ENCODE measurements at regions not wholly inside any gene's neighbourhood (a gene's known extent, or its start where the extent isn't known, plus 50 kb on each side); places are given as distances from the start of the nearest gene placed in this dataset.
"Not testable (repeated sequence)": the region's sequence is repeated elsewhere in the genome, so short reads cannot be mapped to it uniquely, and the experiment has no call there.

- H3K27me3 Mint-ChIP-seq; intact Hi-C loops (cut with micrococcal nuclease); H3K27me3 ChIP-seq (ENCODE audit: control insufficient read depth in 2 of 2, insufficient read depth in 2 of 2, low read length in 2 of 2); H3K36me3 ChIP-seq (ENCODE audit: control insufficient read depth in 2 of 3, insufficient read depth in 3 of 3, low read length in 3 of 3); H3K4me1 ChIP-seq (ENCODE audit: control insufficient read depth in 2 of 2, insufficient read depth in 2 of 2, low read length in 2 of 2); CTCF ChIA-PET; H3K36me3 Mint-ChIP-seq; ATAC-seq; POLR2A ChIA-PET; H3K9me3 ChIP-seq (ENCODE audit: control insufficient read depth in 2 of 3, low read length in 3 of 3); H3K4me3 ChIP-seq (ENCODE audit: low read length); H3K9me3 Mint-ChIP-seq; H3K27ac ChIP-seq (ENCODE audit: low read depth, low read length): not testable (repeated sequence)
- peak overlapping the region in 9 of 10 donors; percentile 18 to 80 (median 60) for H3K4me3 Mint-ChIP-seq
- DNase-seq = peak in 4 of 9 donors; percentile 6 to 21 (median 12)
- H3K27ac Mint-ChIP-seq = peak overlapping the region; percentile 1 to 86 (median 71)
- H3K4me1 Mint-ChIP-seq = peaks cover 20 to 39% (median 32%) of the 10 kb centered on the region in 7 donors
Measured at GRCh38 chr18:14606546-14606945, 63.1 kb upstream of the POTEC start.

GRCh38 chr18:14607360-14607759, 64.0 kb upstream of the POTEC start:
- H3K27me3 Mint-ChIP-seq; POLR2A ChIA-PET; H3K36me3 Mint-ChIP-seq; H3K9me3 ChIP-seq (ENCODE audit: control insufficient read depth in 2 of 3, low read length in 3 of 3); H3K27me3 ChIP-seq (ENCODE audit: control insufficient read depth in 2 of 2, insufficient read depth in 2 of 2, low read length in 2 of 2); intact Hi-C loops (cut with micrococcal nuclease); H3K4me3 ChIP-seq (ENCODE audit: low read length); H3K9me3 Mint-ChIP-seq; H3K36me3 ChIP-seq (ENCODE audit: control insufficient read depth in 2 of 3, insufficient read depth in 3 of 3, low read length in 3 of 3); CTCF ChIA-PET; DNase-seq; H3K4me1 ChIP-seq (ENCODE audit: control insufficient read depth in 2 of 2, insufficient read depth in 2 of 2, low read length in 2 of 2); ATAC-seq; H3K27ac ChIP-seq (ENCODE audit: low read depth, low read length): not testable (repeated sequence)
- peaks cover 20 to 43% (median 37%) of the 10 kb centered on the region in 7 donors for H3K4me1 Mint-ChIP-seq
- H3K4me3 Mint-ChIP-seq = peak overlapping the region in 7 of 10 donors; percentile 18 to 80 (median 60)
- H3K27ac Mint-ChIP-seq = peak overlapping the region in 6 of 9 donors; percentile 26 to 86 (median 74)

GRCh38 chr18:14612422-14612821, 69.0 kb upstream of the POTEC start:
- intact Hi-C loops (cut with micrococcal nuclease) = not testable (repeated sequence)
- peak overlapping the region in 8 of 10 donors; percentile 25 to 79 (median 70) for H3K4me3 Mint-ChIP-seq
- H3K36me3 Mint-ChIP-seq = peaks cover 0 to 13% (median 0%) of the 10 kb centered on the region in 5 donors

GRCh38 chr18:14614485-14614884, 71.1 kb upstream of the POTEC start:
- H3K27me3 Mint-ChIP-seq; CTCF ChIA-PET; H3K4me3 Mint-ChIP-seq; H3K27ac Mint-ChIP-seq; H3K36me3 ChIP-seq (ENCODE audit: control insufficient read depth in 2 of 3, insufficient read depth in 3 of 3, low read length in 3 of 3); intact Hi-C loops (cut with micrococcal nuclease); ATAC-seq; H3K4me3 ChIP-seq (ENCODE audit: low read length); H3K4me1 ChIP-seq (ENCODE audit: control insufficient read depth in 2 of 2, insufficient read depth in 2 of 2, low read length in 2 of 2); H3K27ac ChIP-seq (ENCODE audit: low read depth, low read length); POLR2A ChIA-PET; DNase-seq; H3K27me3 ChIP-seq (ENCODE audit: control insufficient read depth in 2 of 2, insufficient read depth in 2 of 2, low read length in 2 of 2); H3K9me3 ChIP-seq (ENCODE audit: control insufficient read depth in 2 of 3, low read length in 3 of 3): not testable (repeated sequence)
- Mint-ChIP-seq H3K4me1 (peaks cover 6 to 28% (median 22%) of the 10 kb centered on the region in 7 donors), H3K36me3 (peaks cover 0 to 19% (median 5%) of the 10 kb centered on the region in 5 donors), H3K9me3 (peaks cover 5 to 16% (median 10%) of the 10 kb centered on the region in 11 donors)

More at GRCh38 chr18:14612422-14612821, 69.0 kb upstream of the POTEC start:
- H3K27me3 Mint-ChIP-seq; H3K9me3 Mint-ChIP-seq; H3K9me3 ChIP-seq (ENCODE audit: control insufficient read depth in 2 of 3, low read length in 3 of 3); H3K36me3 ChIP-seq (ENCODE audit: control insufficient read depth in 2 of 3, insufficient read depth in 3 of 3, low read length in 3 of 3); H3K4me3 ChIP-seq (ENCODE audit: low read length); H3K27me3 ChIP-seq (ENCODE audit: control insufficient read depth in 2 of 2, insufficient read depth in 2 of 2, low read length in 2 of 2); H3K4me1 ChIP-seq (ENCODE audit: control insufficient read depth in 2 of 2, insufficient read depth in 2 of 2, low read length in 2 of 2); H3K27ac ChIP-seq (ENCODE audit: low read depth, low read length); CTCF ChIA-PET: not testable (repeated sequence)
- H3K4me1 Mint-ChIP-seq = peaks cover 10 to 36% (median 28%) of the 10 kb centered on the region in 7 donors
- peak overlapping the region; percentile 62 to 88 (median 82) for H3K27ac Mint-ChIP-seq
- DNase-seq (peak in 6 of 9 donors; percentile 22 to 65 (median 55)), ATAC-seq (peak; percentile 97)
- POLR2A ChIA-PET = interaction anchor here (0.6 kb wide), 1 partner anchor 409 kb away, joined by 3 read pairs; no protein-coding TSS in a partner anchor

GRCh38 chr18:14627336-14627735, 83.9 kb upstream of the POTEC start:
- POLR2A ChIA-PET; H3K9me3 ChIP-seq (ENCODE audit: control insufficient read depth in 2 of 3, low read length in 3 of 3); CTCF ChIA-PET; H3K4me1 Mint-ChIP-seq; H3K9me3 Mint-ChIP-seq; DNase-seq; H3K36me3 ChIP-seq (ENCODE audit: control insufficient read depth in 2 of 3, insufficient read depth in 3 of 3, low read length in 3 of 3); H3K27ac Mint-ChIP-seq; H3K27me3 Mint-ChIP-seq; H3K4me3 ChIP-seq (ENCODE audit: low read length); H3K36me3 Mint-ChIP-seq; intact Hi-C loops (cut with micrococcal nuclease); ATAC-seq; H3K27ac ChIP-seq (ENCODE audit: low read depth, low read length); H3K27me3 ChIP-seq (ENCODE audit: control insufficient read depth in 2 of 2, insufficient read depth in 2 of 2, low read length in 2 of 2); H3K4me3 Mint-ChIP-seq; H3K4me1 ChIP-seq (ENCODE audit: control insufficient read depth in 2 of 2, insufficient read depth in 2 of 2, low read length in 2 of 2): not testable (repeated sequence)

GRCh38 chr18:14628323-14628978, 85.1 kb upstream of the POTEC start:
- H3K4me1 ChIP-seq (ENCODE audit: control insufficient read depth in 2 of 2, insufficient read depth in 2 of 2, low read length in 2 of 2); H3K27me3 Mint-ChIP-seq; H3K9me3 Mint-ChIP-seq; H3K27ac Mint-ChIP-seq; H3K4me1 Mint-ChIP-seq; POLR2A ChIA-PET; H3K27me3 ChIP-seq (ENCODE audit: control insufficient read depth in 2 of 2, insufficient read depth in 2 of 2, low read length in 2 of 2); H3K4me3 ChIP-seq (ENCODE audit: low read length); H3K4me3 Mint-ChIP-seq; H3K36me3 ChIP-seq (ENCODE audit: control insufficient read depth in 2 of 3, insufficient read depth in 3 of 3, low read length in 3 of 3); intact Hi-C loops (cut with micrococcal nuclease); H3K9me3 ChIP-seq (ENCODE audit: control insufficient read depth in 2 of 3, low read length in 3 of 3); DNase-seq; ATAC-seq; H3K36me3 Mint-ChIP-seq; CTCF ChIA-PET; H3K27ac ChIP-seq (ENCODE audit: low read depth, low read length): not testable (repeated sequence)

- DNase-seq; H3K27ac ChIP-seq (ENCODE audit: low read depth, low read length); CTCF ChIA-PET; intact Hi-C loops (cut with micrococcal nuclease); H3K4me3 ChIP-seq (ENCODE audit: low read length); POLR2A ChIA-PET; H3K4me1 ChIP-seq (ENCODE audit: control insufficient read depth in 2 of 2, insufficient read depth in 2 of 2, low read length in 2 of 2); ATAC-seq; H3K27ac Mint-ChIP-seq; H3K27me3 ChIP-seq (ENCODE audit: control insufficient read depth in 2 of 2, insufficient read depth in 2 of 2, low read length in 2 of 2); H3K4me3 Mint-ChIP-seq; H3K36me3 ChIP-seq (ENCODE audit: control insufficient read depth in 2 of 3, insufficient read depth in 3 of 3, low read length in 3 of 3); H3K9me3 Mint-ChIP-seq; H3K27me3 Mint-ChIP-seq; H3K4me1 Mint-ChIP-seq; H3K9me3 ChIP-seq (ENCODE audit: control insufficient read depth in 2 of 3, low read length in 3 of 3); H3K36me3 Mint-ChIP-seq: not testable (repeated sequence)
Measured at GRCh38 chr18:14628979-14629325, 85.6 kb upstream of the POTEC start.

All from naive thymus-derived CD4-positive, alpha-beta T cell (primary cell).